HG02885 (cell line): ENCODE measurements at regions not wholly inside any gene's neighbourhood (a gene's known extent, or its start where the extent isn't known, plus 50 kb on each side); places are given as distances from the start of the nearest gene placed in this dataset.
A peak's percentile ranks its signal among the peaks of the same experiment; 100 is the strongest.

Experiments
- ATAC-seq: cut with Tn5 transposase; IDR thresholded peaks from one replicate; pipeline ENCODE4 v1.9.1; 2021; ENCODE audit warnings: mild to moderate bottlenecking; ENCODE audit not compliant: unreplicated experiment, poor library complexity

DNA sequence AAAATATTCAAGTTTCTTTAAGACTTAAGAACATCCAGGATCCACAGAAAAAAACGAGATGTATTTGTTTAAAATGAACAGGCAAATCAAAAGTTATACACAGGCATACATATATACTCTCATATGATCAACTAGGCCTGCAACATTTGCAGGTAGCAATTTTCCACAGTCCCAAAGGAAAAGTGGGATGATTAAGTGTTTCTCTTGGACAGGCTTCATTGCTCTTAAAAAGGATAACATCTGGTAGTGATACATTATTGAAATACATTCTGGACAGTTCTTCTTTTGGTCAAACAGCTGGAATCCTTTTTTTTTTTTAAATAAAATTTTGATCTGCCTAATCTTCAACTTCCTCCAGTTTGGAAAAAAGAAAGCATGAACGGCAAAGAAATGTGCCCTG, 114.8 kb upstream of the TDRD3 start:
- no peak for ATAC-seq

DNA sequence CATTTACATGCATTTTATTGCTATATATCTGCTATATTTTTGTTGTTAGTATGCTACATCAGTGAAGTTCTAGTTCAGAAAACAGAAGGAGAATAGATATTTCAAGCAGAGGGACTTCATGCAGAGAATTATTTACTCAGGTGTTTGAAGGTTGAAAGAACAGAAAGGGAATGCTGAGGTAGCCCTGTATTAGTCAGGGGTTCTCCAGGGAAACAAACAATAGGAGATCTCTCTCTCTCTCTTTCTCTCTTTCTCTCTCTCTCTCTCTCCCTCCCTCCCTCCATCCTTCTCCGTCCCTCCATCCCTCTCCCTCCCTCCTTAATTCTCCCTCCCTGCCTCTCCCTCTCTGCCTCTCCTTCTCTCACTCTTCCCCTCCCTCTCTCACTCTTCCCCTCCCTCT, 114.3 kb upstream of the TDRD3 start:
- no peak for ATAC-seq

DNA sequence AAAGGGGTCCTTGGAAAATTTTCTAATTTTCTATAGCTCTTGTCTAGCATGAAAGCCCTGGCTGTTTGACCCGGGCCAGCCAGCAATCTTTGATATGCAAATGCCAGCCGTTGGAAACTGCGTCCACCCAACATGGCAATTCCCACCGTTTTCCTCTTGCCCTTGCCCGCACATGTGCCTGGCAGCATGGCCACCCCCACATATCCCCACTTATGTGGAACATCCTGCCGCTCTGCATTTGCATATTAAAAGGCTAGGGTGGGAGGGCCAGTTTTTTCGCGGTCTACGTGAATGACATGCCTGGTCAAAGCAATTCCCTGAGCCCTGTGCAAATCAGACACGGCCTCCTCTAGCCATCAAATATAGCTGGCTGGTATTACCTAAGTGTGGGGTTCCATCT, 110.3 kb upstream of the TDRD3 start:
- no peak for ATAC-seq

DNA sequence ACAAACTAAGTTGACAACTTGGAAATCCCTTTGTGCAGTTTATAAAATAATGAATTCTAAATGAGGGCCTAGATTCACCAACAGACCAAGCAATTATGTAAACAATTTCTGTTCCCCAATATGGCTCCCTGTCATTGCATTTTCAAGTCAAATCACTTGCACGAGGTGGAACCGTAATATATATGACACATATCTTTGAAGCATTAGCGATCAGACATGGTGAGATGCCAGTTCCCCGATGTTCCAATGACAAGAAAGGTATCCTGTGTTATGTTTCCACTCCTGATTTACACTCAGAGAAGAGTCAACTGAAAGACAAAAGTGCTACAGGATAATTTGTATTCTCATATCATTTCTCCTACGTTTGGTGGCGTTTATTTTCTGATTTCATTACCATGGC, 108.5 kb upstream of the TDRD3 start:
- no peak for ATAC-seq

DNA sequence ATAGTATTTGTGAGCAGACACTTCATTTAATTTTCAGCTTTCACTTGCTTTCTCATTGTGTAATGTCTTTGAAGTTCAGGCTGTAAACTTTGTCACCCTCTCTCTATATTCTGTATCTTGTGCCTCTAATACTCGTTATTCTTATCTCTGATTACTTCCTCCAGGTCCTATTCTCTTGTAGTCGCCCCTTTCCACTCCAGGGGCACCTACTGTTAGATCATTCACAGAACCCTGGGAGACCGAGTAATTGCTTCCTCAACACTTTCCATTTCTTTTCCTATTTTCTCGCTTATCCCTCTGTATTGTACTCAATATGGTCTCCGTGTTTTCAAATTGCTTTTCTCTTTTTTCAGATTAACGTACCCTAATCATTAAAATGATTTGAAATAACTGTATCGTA, 93.9 kb upstream of the TDRD3 start:
- no peak for ATAC-seq

DNA sequence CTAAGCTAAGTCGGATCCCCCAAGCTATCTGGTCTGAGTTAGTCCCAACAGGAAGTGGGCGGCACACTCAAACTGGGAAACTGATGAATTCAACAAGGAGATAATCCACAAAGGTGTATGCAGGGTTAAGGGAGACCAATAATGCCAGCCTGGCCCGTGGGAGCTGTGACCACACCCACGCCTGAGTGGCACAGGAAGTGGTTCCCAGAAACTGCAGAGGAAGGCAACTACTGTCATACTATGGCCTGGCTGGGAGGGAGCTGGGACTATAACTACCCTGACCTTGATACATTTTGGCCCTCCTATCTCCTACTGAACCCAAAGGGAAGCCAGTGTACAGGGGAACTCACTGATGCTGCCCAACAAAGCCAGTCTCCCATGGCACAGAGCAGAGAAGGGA, 85.5 kb upstream of the TDRD3 start:
- ATAC-seq, result no peak

DNA sequence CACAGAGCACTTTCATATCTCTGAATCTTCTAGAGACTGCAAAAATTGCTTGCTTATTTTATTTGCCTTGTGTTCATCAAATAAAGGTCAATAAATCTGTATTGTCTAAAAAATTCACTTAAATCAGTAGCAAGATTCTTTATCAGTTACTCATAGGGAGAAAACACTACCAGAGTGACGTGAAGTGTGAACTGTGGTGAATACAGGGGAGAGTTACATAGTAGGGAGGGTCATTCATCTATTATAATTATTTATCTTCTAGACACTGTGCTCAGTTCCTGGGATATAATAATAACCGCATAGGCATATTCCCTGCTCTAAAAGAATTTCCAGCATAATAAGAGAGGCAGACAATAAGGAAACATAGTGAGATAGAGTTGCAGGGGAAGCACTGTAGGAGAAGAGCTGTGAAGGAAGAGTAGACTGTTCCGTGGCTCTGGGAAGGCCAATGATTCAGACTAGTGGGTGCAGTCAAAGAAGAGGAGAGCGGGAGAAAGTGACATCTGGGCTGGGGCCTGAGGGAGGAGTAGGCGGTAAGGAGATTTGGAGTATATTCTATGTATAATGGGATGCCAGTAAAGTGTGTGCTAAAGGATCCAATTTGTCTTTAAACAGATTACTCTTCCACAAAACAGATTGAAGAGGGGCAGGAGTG, 84.0 kb upstream of the TDRD3 start:
- no peak for ATAC-seq

DNA sequence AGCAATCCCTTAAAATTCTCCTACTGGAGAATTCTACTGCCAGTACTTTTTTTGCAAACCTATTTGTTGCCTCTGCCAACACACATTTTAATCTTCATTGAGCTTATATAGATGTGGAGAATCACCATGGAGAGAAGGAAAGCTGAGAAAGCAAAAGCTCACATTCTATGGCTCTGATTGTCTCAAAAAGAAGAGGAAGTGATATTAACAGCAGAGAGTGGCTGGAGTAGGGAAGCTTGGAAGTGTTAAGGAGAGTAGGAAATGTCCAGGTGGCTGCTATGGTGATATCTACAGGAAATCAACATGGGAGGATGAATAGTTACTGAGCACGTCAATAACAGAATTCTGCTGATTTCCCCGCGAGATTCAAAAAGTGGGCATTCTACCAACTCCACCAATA, 78.8 kb upstream of the TDRD3 start:
- no peak for ATAC-seq

DNA sequence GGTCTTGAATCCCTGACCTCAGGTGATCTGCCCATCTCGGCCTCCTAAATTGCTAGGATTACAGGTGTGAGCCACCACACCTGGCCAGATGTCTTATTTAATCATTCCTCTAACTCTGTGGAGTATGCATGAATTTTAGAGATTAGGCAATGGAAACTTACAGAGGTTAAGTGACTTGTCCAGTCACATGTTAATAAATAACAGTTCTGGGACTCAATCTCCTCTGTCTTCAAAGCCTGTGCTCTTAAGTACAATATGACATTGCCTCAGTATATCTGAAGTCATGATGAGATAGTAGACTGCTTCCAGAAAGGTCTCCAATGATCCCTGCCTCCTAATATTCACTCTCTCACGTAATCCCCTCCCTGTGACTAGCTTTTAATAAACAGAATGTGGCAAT, 72.9 kb upstream of the TDRD3 start:
- no peak for ATAC-seq

DNA sequence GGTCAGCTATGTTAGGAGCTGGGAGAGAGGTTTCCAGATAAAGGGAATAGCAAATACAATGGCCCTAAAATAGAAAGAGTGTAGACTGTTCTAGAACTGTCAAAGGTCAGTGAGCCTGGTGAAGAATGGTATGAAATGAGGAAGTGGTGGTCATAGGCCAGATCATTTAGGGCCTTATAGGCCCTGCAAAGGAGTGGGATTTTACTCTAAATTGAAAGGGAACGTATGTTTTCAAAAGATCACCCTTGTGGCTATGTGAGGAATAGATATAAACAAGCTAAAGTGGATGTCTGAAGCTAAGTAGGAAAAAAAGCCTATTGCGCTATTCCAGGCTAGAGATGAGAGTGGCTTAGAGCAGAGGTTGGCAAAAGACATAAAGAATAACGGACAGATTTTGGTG, 70.7 kb upstream of the TDRD3 start:
- no peak for ATAC-seq

DNA sequence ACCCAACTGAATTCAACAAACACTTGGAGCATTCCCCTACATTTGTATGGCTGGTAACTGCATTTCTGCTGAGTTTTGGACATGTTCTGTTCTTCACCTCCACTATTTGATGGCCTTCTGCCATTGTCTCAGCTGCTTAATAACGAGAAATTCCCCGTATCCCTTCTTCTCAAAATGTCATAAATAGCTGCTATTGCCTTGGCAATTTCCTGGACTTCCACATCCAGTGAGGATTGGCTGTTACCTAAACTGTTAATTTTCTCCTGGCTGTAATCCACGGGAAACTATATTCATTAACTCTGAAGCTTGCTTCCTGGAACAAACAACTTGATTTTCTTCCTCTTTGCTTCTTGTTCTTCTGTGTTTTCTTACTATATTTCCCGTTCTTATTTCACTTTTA, 69.5 kb upstream of the TDRD3 start:
- no peak for ATAC-seq

DNA sequence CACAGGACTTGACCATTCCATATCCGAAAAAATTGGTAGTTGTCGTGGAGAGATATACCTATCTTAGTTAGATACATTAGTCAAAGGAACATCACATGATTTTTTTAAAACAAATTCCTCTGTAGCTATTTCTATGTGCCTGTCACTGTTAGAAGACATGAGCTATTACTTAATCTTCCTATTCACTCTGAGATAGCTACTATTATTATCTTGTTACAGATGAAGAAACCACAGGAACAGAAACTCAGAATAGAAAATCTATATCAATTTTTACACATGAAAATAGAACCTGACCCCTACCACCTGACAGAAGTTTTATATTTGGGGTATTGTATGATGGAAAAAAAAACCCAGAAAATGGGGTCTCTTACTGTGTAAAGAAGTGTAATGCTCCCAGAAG, 68.9 kb upstream of the TDRD3 start:
- ATAC-seq, result peak; percentile 38

DNA sequence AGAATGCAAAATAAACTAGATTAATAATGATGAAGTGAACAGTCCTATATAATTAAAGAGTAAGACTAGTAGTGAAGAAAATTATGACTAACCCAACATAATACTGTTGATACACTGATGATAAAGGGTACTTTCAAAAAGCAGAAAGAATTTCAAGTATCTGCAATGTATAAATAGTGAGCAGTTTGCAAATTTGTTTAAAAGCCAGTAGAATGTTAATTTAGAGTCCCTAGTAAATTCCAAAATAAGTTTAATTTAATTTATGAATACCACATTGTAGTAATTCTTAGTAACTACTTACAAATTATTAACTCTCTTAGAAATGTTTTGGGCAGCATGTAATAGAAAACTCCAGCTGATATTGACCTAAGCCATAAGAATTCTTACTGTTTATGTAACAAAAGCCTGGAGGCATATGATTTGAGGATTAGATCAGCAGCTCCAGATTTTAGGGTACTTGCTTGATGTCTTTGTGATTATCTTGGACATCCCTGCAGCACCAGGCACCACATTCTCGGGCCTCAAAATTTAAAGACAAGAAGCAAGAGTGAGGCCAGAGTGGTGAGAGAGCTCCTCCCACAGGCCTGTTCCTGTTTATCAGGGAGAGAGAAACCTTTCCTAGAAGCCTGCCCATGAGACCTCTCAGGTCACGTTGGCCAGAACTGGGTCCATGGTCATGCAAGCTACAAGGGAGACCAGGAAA, 67.6 kb upstream of the TDRD3 start:
- peak; percentile 76 for ATAC-seq

DNA sequence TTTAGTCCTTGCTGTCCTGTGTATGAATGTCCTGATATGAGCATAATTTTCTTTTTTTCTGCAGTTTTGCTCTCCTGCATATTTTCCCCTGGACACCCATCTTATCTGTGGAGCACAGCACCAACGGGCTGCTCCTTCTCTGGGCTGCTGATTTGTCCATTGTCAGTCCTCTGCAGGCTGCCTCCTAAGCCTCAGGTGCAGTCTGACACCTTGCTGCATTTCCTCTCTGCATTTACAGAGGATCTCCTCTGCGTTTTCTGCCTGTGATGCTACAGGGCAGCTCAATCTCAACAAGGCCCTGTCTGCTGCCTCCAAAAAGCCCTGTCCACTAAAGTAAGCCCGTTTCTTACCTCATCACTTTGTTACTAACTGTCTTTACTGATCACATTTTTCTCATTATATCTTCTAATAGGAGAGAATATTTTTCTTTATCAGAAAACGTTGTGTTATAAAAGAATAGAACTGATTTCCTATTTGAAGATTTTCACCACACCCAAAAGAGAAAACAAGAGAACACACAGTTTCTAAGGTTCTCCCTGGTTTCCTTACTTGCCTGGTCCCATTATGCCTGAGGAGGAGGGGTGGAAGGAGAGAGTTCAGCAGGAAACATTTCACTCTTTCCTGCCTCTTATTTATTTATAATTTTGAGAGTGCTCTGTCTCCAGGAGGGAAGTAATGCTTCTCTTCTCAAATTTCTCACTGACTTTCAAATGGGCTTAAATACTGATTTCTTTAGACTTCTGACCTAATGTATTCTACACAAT, 65.6 kb upstream of the TDRD3 start:
- ATAC-seq, result no peak

DNA sequence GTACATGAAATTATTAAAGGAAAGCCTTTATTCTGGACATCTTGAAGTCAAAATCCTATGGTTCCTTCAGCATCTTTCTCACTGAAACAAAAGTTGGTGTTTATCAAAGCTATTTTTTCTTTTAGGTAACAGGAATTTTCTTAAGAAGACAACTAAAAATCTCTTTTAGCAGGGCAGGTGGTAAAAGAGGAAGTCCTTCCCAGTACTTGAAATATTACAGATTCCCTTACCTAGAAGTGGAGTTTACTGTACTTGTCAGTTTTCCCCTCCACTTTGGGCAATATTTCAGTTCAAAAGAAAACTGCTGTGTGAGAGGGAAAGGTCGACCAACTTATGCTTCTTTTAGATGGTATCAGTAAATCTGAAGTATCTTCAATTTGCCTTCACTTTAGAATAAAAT, 64.3 kb upstream of the TDRD3 start:
- ATAC-seq, result no peak

DNA sequence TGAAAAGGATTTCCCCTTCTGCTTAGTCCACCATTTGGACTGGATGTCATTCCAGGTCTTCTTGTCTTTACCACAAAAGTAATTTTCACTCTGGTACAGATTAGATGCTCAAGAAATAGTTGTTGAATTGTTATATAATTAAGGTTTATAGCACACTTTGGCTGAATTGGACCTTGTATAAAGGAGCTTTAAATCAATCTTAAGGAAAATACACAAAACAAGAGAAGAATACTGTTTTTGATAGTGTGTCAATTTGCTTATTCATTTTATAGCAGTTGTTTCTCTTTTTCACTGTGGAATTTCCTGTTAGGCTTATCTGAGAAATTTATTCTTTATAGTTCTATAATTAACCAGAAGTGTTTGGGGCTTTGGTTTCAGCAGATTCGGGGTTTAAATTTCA, 62.7 kb upstream of the TDRD3 start:
- no peak for ATAC-seq

DNA sequence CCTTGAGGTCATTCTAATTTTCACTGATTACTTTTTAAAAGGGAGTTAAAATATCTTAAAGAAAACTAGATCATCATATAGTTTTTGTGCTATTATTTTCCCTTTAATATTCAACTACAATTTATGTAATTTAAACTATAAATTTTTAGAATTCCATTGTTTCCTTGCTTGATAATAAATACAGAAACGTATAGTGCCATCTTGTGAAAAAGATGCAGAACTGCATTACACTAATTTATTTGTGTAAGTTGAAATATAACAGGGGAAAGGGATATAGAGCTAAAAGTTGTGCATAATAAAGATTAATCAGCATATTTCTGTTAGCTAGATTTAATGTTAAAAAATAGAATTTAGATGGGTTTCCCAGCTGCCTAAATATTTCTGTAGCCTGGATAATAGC, 61.5 kb upstream of the TDRD3 start:
- no peak for ATAC-seq

DNA sequence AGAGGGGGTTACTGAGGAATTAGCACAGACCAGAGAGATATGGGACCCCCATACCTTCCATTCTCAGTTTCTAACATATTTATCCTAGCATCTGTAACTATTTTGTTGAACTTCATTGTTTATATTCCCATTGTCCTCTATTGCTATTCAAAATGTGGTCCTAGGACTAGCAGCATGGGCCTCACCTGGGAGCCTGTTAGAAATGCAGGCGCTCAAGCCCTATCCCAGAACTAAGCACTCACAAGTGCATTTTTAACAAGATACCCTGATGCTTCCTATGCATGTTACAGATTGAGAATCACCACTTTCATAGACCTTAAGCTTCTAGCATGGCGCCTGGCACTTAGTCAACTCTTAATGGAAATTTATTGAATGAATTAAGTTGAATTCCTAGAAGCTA, 58.3 kb upstream of the TDRD3 start:
- ATAC-seq, result no peak

DNA sequence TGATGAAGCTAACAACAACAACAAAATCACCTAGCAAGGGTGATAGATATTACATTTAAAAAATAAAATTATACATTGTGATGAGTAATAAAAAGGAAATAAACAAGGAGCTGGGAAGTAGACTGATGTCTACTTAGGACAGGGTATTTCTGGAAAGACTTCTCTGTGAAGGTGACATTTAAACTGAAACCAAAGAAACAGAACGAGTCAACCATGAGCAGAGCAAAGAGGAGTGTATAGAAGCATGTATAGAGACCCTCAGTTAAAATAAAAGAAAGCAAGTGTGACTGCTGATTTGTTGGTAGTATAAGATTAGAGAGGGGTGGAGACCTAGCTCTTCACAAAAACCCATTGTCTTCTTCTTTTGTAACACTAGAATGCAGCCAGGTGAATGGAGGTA, 53.0 kb upstream of the TDRD3 start:
- ATAC-seq, result no peak

DNA sequence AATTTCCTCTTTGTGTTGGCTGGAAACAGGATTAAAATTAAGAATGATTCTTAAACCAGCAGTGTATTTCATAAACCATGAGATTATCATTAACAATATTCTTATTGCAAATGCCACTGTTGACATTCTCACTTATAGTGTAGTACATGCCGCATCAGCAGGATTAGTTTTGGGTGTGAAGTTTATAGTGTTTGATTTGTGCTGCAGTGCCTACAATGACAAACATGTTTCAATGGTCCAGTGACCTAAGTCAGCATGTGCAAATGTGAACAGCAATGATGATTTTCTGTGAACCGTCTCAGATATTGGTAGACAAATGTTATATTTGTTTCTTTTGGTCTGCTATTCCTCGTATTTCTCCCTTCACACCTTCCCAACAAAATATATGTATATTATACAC, 49.8 kb upstream of the TDRD3 start:
- ATAC-seq, result no peak
